Fibroblast of villous mesenchyme (primary cell): ENCODE measurements at regions not wholly inside any gene's neighbourhood (a gene's known extent, or its start where the extent isn't known, plus 50 kb on each side); places are given as distances from the start of the nearest gene placed in this dataset.

Experiments
- DNase-seq: peaks from one replicate; pipeline ENCODE4 v3.0.0-alpha.2; 2010; ENCODE audit warnings: low read depth
- H3K4me3 ChIP-seq: 2 replicates; pipeline ENCODE4 v1.5.1; 2011; ENCODE audit warnings: low read depth, mild to moderate bottlenecking, low read length
- CTCF ChIP-seq: IDR thresholded peaks from 2 replicates; pipeline ENCODE4 v1.5.1; 2012; ENCODE audit warnings: low read depth, mild to moderate bottlenecking, low read length; ENCODE audit not compliant: insufficient read depth

- H3K4me3 ChIP-seq = no peak overlapping the region
- TF ChIP-seq CTCF = no peak
- DNase-seq = no peak
Measured at GRCh38 chr12:3361146-3361545, 129.9 kb upstream of the PRMT8 start.

GRCh38 chr12:3362737-3363136 lies 128.3 kb upstream of the PRMT8 start:
- H3K4me3 ChIP-seq = no peak overlapping the region
- DNase-seq = no peak
- no peak for TF ChIP-seq CTCF

- no peak for DNase-seq
- no peak for TF ChIP-seq CTCF
- H3K4me3 ChIP-seq = no peak overlapping the region
Measured at GRCh38 chr12:3363608-3364007, 127.4 kb upstream of the PRMT8 start.

- no peak overlapping the region for H3K4me3 ChIP-seq
- TF ChIP-seq CTCF = no peak
- DNase-seq = no peak
Measured at GRCh38 chr12:3364226-3364625, 126.8 kb upstream of the PRMT8 start.

GRCh38 chr12:3364661-3365462 lies 126.1 kb upstream of the PRMT8 start:
- no peak for DNase-seq
- no peak for TF ChIP-seq CTCF
- H3K4me3 ChIP-seq = no peak overlapping the region

GRCh38 chr12:3365463-3366411 lies 125.3 kb upstream of the PRMT8 start:
- no peak for TF ChIP-seq CTCF
- DNase-seq = no peak
- H3K4me3 ChIP-seq = no peak overlapping the region
